CD4-positive, alpha-beta T cell (primary cell): ENCODE measurements at regions not wholly inside any gene's neighbourhood (a gene's known extent, or its start where the extent isn't known, plus 50 kb on each side); places are given as distances from the start of the nearest gene placed in this dataset.

ENCODE experiments used
- ATAC-seq: fragments of 200-7000 bp; cut with Tn5 transposase; one replicate; pipeline ENCODE4 v1.10.0; 2022; ENCODE audit warnings: mild to moderate bottlenecking; ENCODE audit not compliant: poor library complexity
- CTCF ChIA-PET: fragments of 350-600 bp; sonication (Branson Sonifier 250); formaldehyde crosslinking; loops from one replicate; lab custom pipeline; 2021; ENCODE audit warnings: antibody characterized with exemption, inconsistent platforms; lab: Charles Lee
- POLR2A ChIA-PET: fragments of 350-600 bp; sonication (Branson Sonifier 250); formaldehyde crosslinking; loops from one replicate; lab custom pipeline; 2021; ENCODE audit warnings: antibody characterized with exemption, inconsistent platforms; lab: Charles Lee
- DNase-seq, 14 experiments: peaks; one replicate each; pipeline ENCODE4 v3.0.0-alpha.2; 2013 to 2020; ENCODE audit warnings: mixed read lengths in 2 of 14
- H3K27ac ChIP-seq, 2 donors: one replicate each; pipeline versions ENCODE4 v1.5.1 to v1.7.0; 2013; ENCODE audit warnings: low read length in 2 of 2, low read depth in 1 of 2, mild to moderate bottlenecking in 1 of 2
- H3K27me3 ChIP-seq, 2 experiments: 1 replicate in 1 of 2; 2 replicates in 1 of 2; pipeline versions ENCODE4 v1.6.1 to v1.7.0; 2013; ENCODE audit warnings: low read length in 2 of 2, control low read depth in 1 of 2, mild to moderate bottlenecking in 1 of 2, moderate library complexity in 1 of 2; ENCODE audit not compliant: insufficient read depth in 2 of 2, control insufficient read depth in 1 of 2
- H3K36me3 ChIP-seq: one replicate; pipeline ENCODE4 v1.6.1; 2013; ENCODE audit warnings: low read length, control low read depth; ENCODE audit not compliant: insufficient read depth
- H3K4me1 ChIP-seq: one replicate; pipeline ENCODE4 v1.6.1; 2013; ENCODE audit warnings: low read length, control low read depth; ENCODE audit not compliant: insufficient read depth
- H3K4me3 ChIP-seq: one replicate; pipeline ENCODE4 v1.5.1; 2013; ENCODE audit warnings: mild to moderate bottlenecking, low read length, moderate library complexity
- H3K9me3 ChIP-seq, 2 experiments: 1 replicate in 1 of 2; 2 replicates in 1 of 2; pipeline versions ENCODE4 v1.6.1 to v1.7.0; 2013; ENCODE audit warnings: low read length in 2 of 2, mild to moderate bottlenecking in 2 of 2, control low read depth in 1 of 2, moderate library complexity in 1 of 2; ENCODE audit not compliant: control insufficient read depth in 1 of 2, insufficient read depth in 1 of 2
- H3K27ac Mint-ChIP-seq: one replicate; pipeline ENCODE4 v1.8.0; 2020; ENCODE audit warnings: mixed read lengths
- H3K27me3 Mint-ChIP-seq: one replicate; pipeline ENCODE4 v1.8.0; 2021; ENCODE audit warnings: mixed read lengths
- H3K36me3 Mint-ChIP-seq: one replicate; pipeline ENCODE4 v1.8.0; 2021; ENCODE audit warnings: low read depth, mixed read lengths
- H3K4me1 Mint-ChIP-seq: one replicate; pipeline ENCODE4 v1.8.0; 2021; ENCODE audit warnings: low read depth, mixed read lengths
- H3K4me3 Mint-ChIP-seq: one replicate; pipeline ENCODE4 v1.8.0; 2020; ENCODE audit warnings: mild to moderate bottlenecking, mixed read lengths
- H3K9me3 Mint-ChIP-seq: one replicate; pipeline ENCODE4 v1.8.0; 2020; ENCODE audit warnings: mixed read lengths
- CTCF ChIP-seq: fragments of 200-600 bp; IDR thresholded peaks from one replicate; pipeline ENCODE4 v1.8.0; 2022; ENCODE audit warnings: antibody characterized with exemption, mild to moderate bottlenecking
- intact Hi-C, 2 experiments: fragments of 100-400 bp; cut with DNase I in 1 of 2; cut with micrococcal nuclease in 1 of 2; formaldehyde crosslinking; loops; one replicate each; pipeline versions ENCODE4 v1.15.1 to v1.9.0; 2023 to 2025; cut with DNase I, micrococcal nuclease

- H3K4me3 Mint-ChIP-seq, result no peak overlapping the region
- intact Hi-C loops, result no loop called here
- H3K9me3 Mint-ChIP-seq, result peaks cover 6% of the 10 kb centered on the region
- H3K36me3 Mint-ChIP-seq, result no peaks in the 10 kb centered on the region
- ChIA-PET CTCF (no interaction called here), POLR2A (no interaction called here)
- Histone ChIP-seq H3K36me3 (no peaks in the 10 kb centered on the region), H3K27ac (no peak overlapping the region), H3K4me3 (no peak overlapping the region), H3K9me3 (peaks cover 8 to 27% of the 10 kb centered on the region in 2 experiments), H3K27me3 (peaks cover 0 to 20% of the 10 kb centered on the region in 2 experiments), H3K4me1 (no peaks in the 10 kb centered on the region)
- ATAC-seq (no peak), DNase-seq (no peak)
- TF ChIP-seq CTCF, result no peak
- H3K27me3 Mint-ChIP-seq, result no peaks in the 10 kb centered on the region
- H3K27ac Mint-ChIP-seq, result no peak overlapping the region
- H3K4me1 Mint-ChIP-seq, result no peaks in the 10 kb centered on the region
Measured at GRCh38 chr9:22255337-22255736, 191.3 kb upstream of the DMRTA1 start.

GRCh38 chr9:22256381-22256780 lies 190.2 kb upstream of the DMRTA1 start:
- Mint-ChIP-seq H3K36me3 (no peaks in the 10 kb centered on the region), H3K4me1 (no peaks in the 10 kb centered on the region), H3K4me3 (no peak overlapping the region), H3K27me3 (peaks cover 4% of the 10 kb centered on the region), H3K27ac (no peak overlapping the region), H3K9me3 (peaks cover 8% of the 10 kb centered on the region)
- POLR2A ChIA-PET, result no interaction called here
- H3K9me3 ChIP-seq, result peaks cover 2 to 18% of the 10 kb centered on the region in 2 experiments
- no peak overlapping the region for H3K4me3 ChIP-seq
- intact Hi-C loops, result no loop called here
- CTCF ChIA-PET, result no interaction called here
- ATAC-seq (no peak), DNase-seq (no peak)
- H3K27me3 ChIP-seq, result peaks cover 0 to 16% of the 10 kb centered on the region in 2 experiments
- H3K4me1 ChIP-seq, result no peaks in the 10 kb centered on the region
- TF ChIP-seq CTCF, result no peak
- no peaks in the 10 kb centered on the region for H3K36me3 ChIP-seq
- H3K27ac ChIP-seq, result no peak overlapping the region

- peaks cover 3% of the 10 kb centered on the region for H3K9me3 Mint-ChIP-seq
- Histone ChIP-seq H3K36me3 (no peaks in the 10 kb centered on the region), H3K4me1 (no peaks in the 10 kb centered on the region), H3K4me3 (no peak overlapping the region), H3K27me3 (peaks cover 0 to 14% of the 10 kb centered on the region in 2 experiments), H3K9me3 (peaks cover 0 to 10% of the 10 kb centered on the region in 2 experiments), H3K27ac (no peak overlapping the region)
- CTCF ChIA-PET, result no interaction called here
- H3K27ac Mint-ChIP-seq, result no peak overlapping the region
- H3K4me3 Mint-ChIP-seq, result no peak overlapping the region
- ATAC-seq, result no peak
- H3K36me3 Mint-ChIP-seq, result no peaks in the 10 kb centered on the region
- no peak for DNase-seq
- no peaks in the 10 kb centered on the region for H3K4me1 Mint-ChIP-seq
- POLR2A ChIA-PET, result no interaction called here
- intact Hi-C loops, result no loop called here
- TF ChIP-seq CTCF, result no peak
- H3K27me3 Mint-ChIP-seq, result peaks cover 4% of the 10 kb centered on the region
Measured at GRCh38 chr9:22257026-22257816, 189.4 kb upstream of the DMRTA1 start.
